ENCODE measurements at regions not wholly inside any gene's neighbourhood (a gene's known extent, or its start where the extent isn't known, plus 50 kb on each side); places are given as distances from the start of the nearest gene placed in this dataset.

- H3K27ac ChIP-seq (ENCODE audit: low read depth, low read length): no peak overlapping the region
- H3K9me2 ChIP-seq (replicated peaks; ENCODE audit: insufficient read depth, low read length): no peaks in the 10 kb centered on the region
- no peaks in the 10 kb centered on the region for H3K27me3 ChIP-seq (ENCODE audit: low read length)
- no peaks in the 10 kb centered on the region for H3K36me3 ChIP-seq (ENCODE audit: low read length)
- no peak overlapping the region for H3K9ac ChIP-seq (ENCODE audit: low read length)
- no peaks in the 10 kb centered on the region for H3K79me2 ChIP-seq (ENCODE audit: insufficient read depth, low read length)
- no peaks in the 10 kb centered on the region for H3K9me3 ChIP-seq (ENCODE audit: insufficient read depth, low read length)
- no peak overlapping the region for H2AFZ ChIP-seq (ENCODE audit: low read depth, low read length, severe bottlenecking)
- no peak overlapping the region for H3K4me3 ChIP-seq (ENCODE audit: insufficient read depth, low read length, poor library complexity, severe bottlenecking)
- peaks cover 6% of the 10 kb centered on the region; the same call in 1 of the 2 replicates for H3F3A ChIP-seq (ENCODE audit: insufficient read depth)
- TF ChIP-seq EZH2phosphoT487 (conservative IDR thresholded peaks at IDR 0.05; ENCODE audit: low read length) (no peak), CTCF (IDR thresholded peaks at IDR 0.05; ENCODE audit: insufficient read depth, low read length, poor library complexity, severe bottlenecking) (no peak)
- H4K20me1 ChIP-seq (ENCODE audit: low read depth, low read length): no peaks in the 10 kb centered on the region
- no peak overlapping the region for H3K4me2 ChIP-seq (ENCODE audit: low read depth, low read length, poor library complexity, severe bottlenecking)
These were observed 247.6 kb downstream of the SMAD2 start for GRCh38 chr18:47682876-47683275.

- peaks cover 6% of the 10 kb centered on the region; the same call in 1 of the 2 replicates for H3F3A ChIP-seq (ENCODE audit: insufficient read depth)
- H3K9me3 ChIP-seq (ENCODE audit: insufficient read depth, low read length): no peaks in the 10 kb centered on the region
- peak overlapping the region; percentile 62 for H3K27ac ChIP-seq (ENCODE audit: low read depth, low read length)
- H2AFZ ChIP-seq (ENCODE audit: low read depth, low read length, severe bottlenecking): no peak overlapping the region
- TF ChIP-seq EZH2phosphoT487 (conservative IDR thresholded peaks at IDR 0.05; ENCODE audit: low read length) (no peak), CTCF (IDR thresholded peaks at IDR 0.05; ENCODE audit: insufficient read depth, low read length, poor library complexity, severe bottlenecking) (no peak)
- no peaks in the 10 kb centered on the region for H3K9me2 ChIP-seq (replicated peaks; ENCODE audit: insufficient read depth, low read length)
- no peak overlapping the region for H3K4me3 ChIP-seq (ENCODE audit: insufficient read depth, low read length, poor library complexity, severe bottlenecking)
- H3K27me3 ChIP-seq (ENCODE audit: low read length): no peaks in the 10 kb centered on the region
- H4K20me1 ChIP-seq (ENCODE audit: low read depth, low read length): no peaks in the 10 kb centered on the region
- no peaks in the 10 kb centered on the region for H3K36me3 ChIP-seq (ENCODE audit: low read length)
- no peak overlapping the region for H3K9ac ChIP-seq (ENCODE audit: low read length)
- no peaks in the 10 kb centered on the region for H3K79me2 ChIP-seq (ENCODE audit: insufficient read depth, low read length)
- peak overlapping the region; percentile 29 for H3K4me2 ChIP-seq (ENCODE audit: low read depth, low read length, poor library complexity, severe bottlenecking)
These were observed 250.0 kb downstream of the SMAD2 start for GRCh38 chr18:47680488-47680887.

- Histone ChIP-seq H3K9ac (ENCODE audit: low read length) (no peak overlapping the region), H3K4me2 (ENCODE audit: low read depth, low read length, poor library complexity, severe bottlenecking) (peak overlapping the region; percentile 29), H3K79me2 (ENCODE audit: insufficient read depth, low read length) (no peaks in the 10 kb centered on the region), H4K20me1 (ENCODE audit: low read depth, low read length) (no peaks in the 10 kb centered on the region), H2AFZ (ENCODE audit: low read depth, low read length, severe bottlenecking) (no peak overlapping the region), H3F3A (ENCODE audit: insufficient read depth) (peaks cover 6% of the 10 kb centered on the region; the same call in 1 of the 2 replicates), H3K27me3 (ENCODE audit: low read length) (no peaks in the 10 kb centered on the region; the same call in 1 of the 2 replicates), H3K9me3 (ENCODE audit: insufficient read depth, low read length) (no peaks in the 10 kb centered on the region), H3K9me2 (replicated peaks; ENCODE audit: insufficient read depth, low read length) (no peaks in the 10 kb centered on the region), H3K4me3 (ENCODE audit: insufficient read depth, low read length, poor library complexity, severe bottlenecking) (no peak overlapping the region), H3K27ac (ENCODE audit: low read depth, low read length) (peak overlapping the region; percentile 62), H3K36me3 (ENCODE audit: low read length) (no peaks in the 10 kb centered on the region)
- no peak for TF ChIP-seq EZH2phosphoT487 (conservative IDR thresholded peaks at IDR 0.05; ENCODE audit: low read length)
- no peak for TF ChIP-seq CTCF (IDR thresholded peaks at IDR 0.05; ENCODE audit: insufficient read depth, low read length, poor library complexity, severe bottlenecking)
These were observed 250.6 kb downstream of the SMAD2 start for GRCh38 chr18:47679864-47680263.
